GM12872 (cell line): ENCODE measurements at regions not wholly inside any gene's neighbourhood (a gene's known extent, or its start where the extent isn't known, plus 50 kb on each side); places are given as distances from the start of the nearest gene placed in this dataset.

Experiments
- CTCF ChIP-seq: IDR thresholded peaks from 3 replicates; pipeline ENCODE4 v1.5.1; 2011; ENCODE audit warnings: low read depth, mild to moderate bottlenecking, low read length, moderate library complexity; ENCODE audit not compliant: insufficient read depth

- TF ChIP-seq CTCF = no peak
Measured at GRCh38 chr12:90149453-90149852, 440.8 kb upstream of the ATP2B1 start.

GRCh38 chr12:90129366-90130030 is 420.9 kb upstream of the ATP2B1 start:
- TF ChIP-seq CTCF = no peak

- TF ChIP-seq CTCF = no peak
Measured at GRCh38 chr12:90128526-90128925, 419.9 kb upstream of the ATP2B1 start.

GRCh38 chr12:90126125-90126524 is 417.5 kb upstream of the ATP2B1 start:
- no peak for TF ChIP-seq CTCF

- no peak for TF ChIP-seq CTCF
Measured at GRCh38 chr12:90124914-90125313, 416.3 kb upstream of the ATP2B1 start.

- no peak for TF ChIP-seq CTCF
Measured at GRCh38 chr12:90124289-90124688, 415.7 kb upstream of the ATP2B1 start.

- TF ChIP-seq CTCF = no peak
Measured at GRCh38 chr12:90122681-90123080, 414.0 kb upstream of the ATP2B1 start.

- TF ChIP-seq CTCF = no peak
Measured at GRCh38 chr12:90120627-90121026, 412.0 kb upstream of the ATP2B1 start.
